ENCODE measurements at regions not wholly inside any gene's neighbourhood (a gene's known extent, or its start where the extent isn't known, plus 50 kb on each side); places are given as distances from the start of the nearest gene placed in this dataset.

GRCh38 chr4:156547891-156548290 lies 423.7 kb downstream of the PDGFC start:
- Histone ChIP-seq H3K36me3 (no peaks in the 10 kb centered on the region), H3K27ac (no peak overlapping the region), H3K9me3 (no peaks in the 10 kb centered on the region), H3K4me3 (no peak overlapping the region), H3K4me1 (peaks cover 0 to 6% (median 0%) of the 10 kb centered on the region in 4 donors), H3K27me3 (no peaks in the 10 kb centered on the region)
- TF ChIP-seq EP300 (IDR thresholded peaks at IDR 0.05) (no peak), CTCF (IDR thresholded peaks at IDR 0.05) (no peak), POLR2A (IDR thresholded peaks at IDR 0.05) (no peak)
- 87 to 88% methylated on average over 2 of the region's 2 CpGs for WGBS, 2 donors
- no peak for DNase-seq (ENCODE audit: low spot score in 2 of 2)

GRCh38 chr4:156547439-156547838 lies 424.2 kb downstream of the PDGFC start:
- H3K27ac ChIP-seq: no peak overlapping the region
- no peaks in the 10 kb centered on the region for H3K27me3 ChIP-seq
- no peak for DNase-seq (ENCODE audit: low spot score in 2 of 2)
- no peak for TF ChIP-seq EP300 (IDR thresholded peaks at IDR 0.05)
- no peak for TF ChIP-seq POLR2A (IDR thresholded peaks at IDR 0.05)
- TF ChIP-seq CTCF (IDR thresholded peaks at IDR 0.05): no peak
- H3K9me3 ChIP-seq: no peaks in the 10 kb centered on the region
- peaks cover 0 to 6% (median 0%) of the 10 kb centered on the region in 4 donors for H3K4me1 ChIP-seq
- WGBS, 2 donors: 73 to 80% methylated on average over 2 of the region's 2 CpGs
- H3K4me3 ChIP-seq: no peak overlapping the region
- no peaks in the 10 kb centered on the region for H3K36me3 ChIP-seq

GRCh38 chr4:156545003-156545785 lies 426.4 kb downstream of the PDGFC start:
- H3K4me1 ChIP-seq: peaks cover 0 to 6% (median 0%) of the 10 kb centered on the region in 4 donors
- no peaks in the 10 kb centered on the region for H3K36me3 ChIP-seq
- 34 to 53% methylated on average over 2 of the region's 2 CpGs for WGBS, 2 donors
- DNase-seq (ENCODE audit: low spot score in 2 of 2): peak in 1 of 2 donors; percentile 31
- H3K9me3 ChIP-seq: no peaks in the 10 kb centered on the region
- TF ChIP-seq POLR2A (IDR thresholded peaks at IDR 0.05) (no peak), EP300 (IDR thresholded peaks at IDR 0.05) (peak in 1 of 2 donors; percentile 75), CTCF (IDR thresholded peaks at IDR 0.05) (no peak)
- peak overlapping the region in 2 of 4 donors; percentile 60 to 69 for H3K27ac ChIP-seq
- H3K27me3 ChIP-seq: no peaks in the 10 kb centered on the region
- H3K4me3 ChIP-seq: no peak overlapping the region

GRCh38 chr4:156539376-156539775 lies 432.2 kb downstream of the PDGFC start:
- no peak overlapping the region for H3K27ac ChIP-seq
- no peak for DNase-seq (ENCODE audit: low spot score in 2 of 2)
- WGBS, 2 donors: 80 to 85% methylated on average over 1 of the region's 1 CpG
- no peaks in the 10 kb centered on the region for H3K36me3 ChIP-seq
- no peak for TF ChIP-seq POLR2A (IDR thresholded peaks at IDR 0.05)
- TF ChIP-seq CTCF (IDR thresholded peaks at IDR 0.05): no peak
- TF ChIP-seq EP300 (IDR thresholded peaks at IDR 0.05): no peak
- H3K4me1 ChIP-seq: no peaks in the 10 kb centered on the region
- no peak overlapping the region for H3K4me3 ChIP-seq
- no peaks in the 10 kb centered on the region for H3K9me3 ChIP-seq
- no peaks in the 10 kb centered on the region for H3K27me3 ChIP-seq

GRCh38 chr4:156538651-156539257 lies 432.8 kb downstream of the PDGFC start:
- Histone ChIP-seq H3K27ac (no peak overlapping the region), H3K4me3 (no peak overlapping the region), H3K27me3 (no peaks in the 10 kb centered on the region), H3K4me1 (no peaks in the 10 kb centered on the region), H3K36me3 (no peaks in the 10 kb centered on the region), H3K9me3 (peaks cover 0 to 1% (median 0%) of the 10 kb centered on the region in 4 donors)
- no peak for DNase-seq (ENCODE audit: low spot score in 2 of 2)
- WGBS, 2 donors: 72 to 77% methylated on average over 1 of the region's 1 CpG
- no peak for TF ChIP-seq POLR2A (IDR thresholded peaks at IDR 0.05)
- TF ChIP-seq CTCF (IDR thresholded peaks at IDR 0.05): no peak
- no peak for TF ChIP-seq EP300 (IDR thresholded peaks at IDR 0.05)
